HUES64 (cell line): ENCODE measurements at regions not wholly inside any gene's neighbourhood (a gene's known extent, or its start where the extent isn't known, plus 50 kb on each side); places are given as distances from the start of the nearest gene placed in this dataset.

Source experiments
- H3K27ac ChIP-seq: 2 replicates; pipeline ENCODE4 v1.7.0; 2013; ENCODE audit warnings: low read depth, low read length, inconsistent platforms
- H3K27me3 ChIP-seq: 2 replicates; pipeline ENCODE4 v1.6.1; 2013; ENCODE audit warnings: mild to moderate bottlenecking, low read length; ENCODE audit not compliant: insufficient read depth
- H3K36me3 ChIP-seq: 2 replicates; pipeline ENCODE4 v1.6.1; 2013; ENCODE audit warnings: mild to moderate bottlenecking, low read length; ENCODE audit not compliant: insufficient read depth
- H3K4me1 ChIP-seq: 2 replicates; pipeline ENCODE4 v1.6.1; 2013; ENCODE audit warnings: mild to moderate bottlenecking, low read length, moderate library complexity; ENCODE audit not compliant: insufficient read depth
- H3K4me3 ChIP-seq: 2 replicates; pipeline ENCODE4 v1.5.1; 2013; ENCODE audit warnings: mild to moderate bottlenecking, low read length, moderate library complexity
- H3K9ac ChIP-seq: 2 replicates; pipeline ENCODE4 v1.6.1; 2013; ENCODE audit warnings: mild to moderate bottlenecking, low read depth, low read length
- H3K9me3 ChIP-seq: 2 replicates; pipeline ENCODE4 v1.6.1; 2013; ENCODE audit warnings: low read depth, low read length; ENCODE audit not compliant: insufficient read depth
- WGBS: fragments of 150-250, 120-280 bp; methylation state at CpG from one replicate; pipeline ENCODE4 v1.1.7; 2013; ENCODE audit warnings: missing lambda C conversion rate; 5-methylcytosine and 5-hydroxymethylcytosine counted together

- 19% methylated on average over 11 of the region's 11 CpGs for WGBS
- Histone ChIP-seq H3K9ac (no peak overlapping the region), H3K4me1 (peaks cover 23% of the 10 kb centered on the region), H3K4me3 (no peak overlapping the region), H3K36me3 (no peaks in the 10 kb centered on the region), H3K27me3 (no peaks in the 10 kb centered on the region), H3K27ac (no peak overlapping the region), H3K9me3 (no peaks in the 10 kb centered on the region)
Measured at GRCh38 chr1:37391211-37392011, 83.0 kb upstream of the ZC3H12A start.

GRCh38 chr1:37392051-37392450, 82.3 kb upstream of the ZC3H12A start:
- Histone ChIP-seq H3K27ac (no peak overlapping the region), H3K36me3 (no peaks in the 10 kb centered on the region), H3K4me3 (no peak overlapping the region), H3K4me1 (peaks cover 23% of the 10 kb centered on the region), H3K27me3 (no peaks in the 10 kb centered on the region), H3K9me3 (no peaks in the 10 kb centered on the region), H3K9ac (no peak overlapping the region)
- WGBS, result 72% methylated on average over 5 of the region's 5 CpGs

- H3K9me3 ChIP-seq, result no peaks in the 10 kb centered on the region
- no peak overlapping the region for H3K4me3 ChIP-seq
- H3K27me3 ChIP-seq, result no peaks in the 10 kb centered on the region
- H3K36me3 ChIP-seq, result no peaks in the 10 kb centered on the region
- H3K27ac ChIP-seq, result no peak overlapping the region
- peaks cover 23% of the 10 kb centered on the region for H3K4me1 ChIP-seq
- WGBS, result 76% methylated on average over 11 of the region's 11 CpGs
- no peak overlapping the region for H3K9ac ChIP-seq
Measured at GRCh38 chr1:37393173-37394120, 80.9 kb upstream of the ZC3H12A start.

GRCh38 chr1:37394574-37395464, 79.6 kb upstream of the ZC3H12A start:
- Histone ChIP-seq H3K27me3 (no peaks in the 10 kb centered on the region), H3K36me3 (no peaks in the 10 kb centered on the region), H3K27ac (no peak overlapping the region; the same call in 1 of the 2 replicates), H3K9me3 (no peaks in the 10 kb centered on the region), H3K9ac (no peak overlapping the region), H3K4me3 (no peak overlapping the region), H3K4me1 (peaks cover 23% of the 10 kb centered on the region)
- WGBS, result 57% methylated on average over 10 of the region's 10 CpGs

- 98% methylated on average over 8 of the region's 8 CpGs for WGBS
- H3K27me3 ChIP-seq, result no peaks in the 10 kb centered on the region
- H3K4me1 ChIP-seq, result peaks cover 14% of the 10 kb centered on the region
Measured at GRCh38 chr1:37398096-37398495, 76.3 kb upstream of the ZC3H12A start.

GRCh38 chr1:37399205-37399604, 75.2 kb upstream of the ZC3H12A start:
- H3K27me3 ChIP-seq, result no peaks in the 10 kb centered on the region
- WGBS, result 81% methylated on average over 6 of the region's 6 CpGs
- no peaks in the 10 kb centered on the region for H3K9me3 ChIP-seq
- no peak overlapping the region for H3K27ac ChIP-seq
- H3K4me3 ChIP-seq, result no peak overlapping the region
- peaks cover 14% of the 10 kb centered on the region for H3K4me1 ChIP-seq
- H3K36me3 ChIP-seq, result no peaks in the 10 kb centered on the region
- no peak overlapping the region for H3K9ac ChIP-seq

More at GRCh38 chr1:37398096-37398495, 76.3 kb upstream of the ZC3H12A start:
- H3K36me3 ChIP-seq, result no peaks in the 10 kb centered on the region
- H3K9me3 ChIP-seq, result no peaks in the 10 kb centered on the region
- no peak overlapping the region for H3K4me3 ChIP-seq
- no peak overlapping the region for H3K9ac ChIP-seq
- H3K27ac ChIP-seq, result no peak overlapping the region

GRCh38 chr1:37399830-37400464, 74.4 kb upstream of the ZC3H12A start:
- Histone ChIP-seq H3K27me3 (no peaks in the 10 kb centered on the region), H3K9me3 (no peaks in the 10 kb centered on the region), H3K27ac (no peak overlapping the region), H3K9ac (no peak overlapping the region), H3K36me3 (no peaks in the 10 kb centered on the region), H3K4me1 (peaks cover 8% of the 10 kb centered on the region), H3K4me3 (no peak overlapping the region)
- WGBS, result 81% methylated on average over 3 of the region's 3 CpGs

GRCh38 chr1:37400466-37401225, 73.7 kb upstream of the ZC3H12A start:
- 89% methylated on average over 21 of the region's 21 CpGs for WGBS
- no peaks in the 10 kb centered on the region for H3K36me3 ChIP-seq
- H3K4me1 ChIP-seq, result peaks cover 2% of the 10 kb centered on the region
- H3K9ac ChIP-seq, result no peak overlapping the region
- no peaks in the 10 kb centered on the region for H3K9me3 ChIP-seq
- H3K27me3 ChIP-seq, result no peaks in the 10 kb centered on the region
- no peak overlapping the region for H3K27ac ChIP-seq
- H3K4me3 ChIP-seq, result no peak overlapping the region

- Histone ChIP-seq H3K9ac (no peak overlapping the region), H3K27me3 (no peaks in the 10 kb centered on the region)
- WGBS, result 85% methylated on average over 4 of the region's 4 CpGs
Measured at GRCh38 chr1:37403166-37403565, 71.2 kb upstream of the ZC3H12A start.

GRCh38 chr1:37404711-37405110, 69.7 kb upstream of the ZC3H12A start:
- no peaks in the 10 kb centered on the region for H3K36me3 ChIP-seq
- H3K27ac ChIP-seq, result no peak overlapping the region
- peaks cover 1% of the 10 kb centered on the region; the same call in 1 of the 2 replicates for H3K4me1 ChIP-seq
- no peak overlapping the region for H3K9ac ChIP-seq
- no peak overlapping the region for H3K4me3 ChIP-seq
- 86% methylated on average over 4 of the region's 4 CpGs for whole genome bisulfite sequencing
- H3K27me3 ChIP-seq, result no peaks in the 10 kb centered on the region
- no peaks in the 10 kb centered on the region for H3K9me3 ChIP-seq

More at GRCh38 chr1:37403166-37403565, 71.2 kb upstream of the ZC3H12A start:
- H3K36me3 ChIP-seq, result no peaks in the 10 kb centered on the region
- no peak overlapping the region for H3K4me3 ChIP-seq
- H3K27ac ChIP-seq, result no peak overlapping the region
- no peaks in the 10 kb centered on the region for H3K4me1 ChIP-seq
- no peaks in the 10 kb centered on the region for H3K9me3 ChIP-seq
